ENCODE measurements at regions not wholly inside any gene's neighbourhood (a gene's known extent, or its start where the extent isn't known, plus 50 kb on each side); places are given as distances from the start of the nearest gene placed in this dataset.

DNA sequence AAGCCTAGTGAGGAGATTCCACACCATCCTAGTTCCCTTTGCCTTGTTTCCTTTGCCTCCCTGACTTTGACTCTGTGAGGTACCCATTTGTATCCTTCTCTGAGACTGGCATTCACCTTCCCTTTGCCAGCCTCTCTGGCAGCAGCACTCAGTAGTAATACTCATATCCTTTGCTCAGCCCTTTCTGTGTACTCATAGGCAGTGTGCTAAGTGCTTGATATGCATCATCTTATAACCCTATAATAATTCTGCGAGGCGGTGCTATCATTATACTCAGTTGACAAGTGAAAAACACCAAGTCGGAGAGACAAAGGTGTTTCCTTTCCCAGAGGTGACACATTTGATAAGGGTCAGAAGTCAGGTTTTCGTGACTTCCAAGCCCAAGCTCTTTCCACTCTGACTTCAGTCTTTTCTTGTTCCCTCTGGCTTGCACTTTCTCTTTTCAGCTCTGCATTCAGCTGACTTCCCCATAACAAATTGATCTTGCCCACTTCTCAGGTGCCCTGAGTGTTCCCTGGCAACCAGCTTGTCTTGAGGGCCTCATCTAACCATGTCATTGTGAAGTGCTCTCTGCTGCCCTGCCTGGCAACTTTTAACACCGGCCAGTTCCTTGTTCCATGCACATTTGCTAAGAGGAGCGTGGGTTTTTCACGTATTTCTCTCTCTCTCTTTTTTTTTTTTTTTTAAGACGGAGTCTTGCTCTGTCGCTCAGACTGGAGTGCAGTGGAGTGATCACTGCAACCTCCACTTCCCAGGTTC is 94.5 kb upstream of the UPP2 start:
- TF ChIP-seq, protein P1, sequence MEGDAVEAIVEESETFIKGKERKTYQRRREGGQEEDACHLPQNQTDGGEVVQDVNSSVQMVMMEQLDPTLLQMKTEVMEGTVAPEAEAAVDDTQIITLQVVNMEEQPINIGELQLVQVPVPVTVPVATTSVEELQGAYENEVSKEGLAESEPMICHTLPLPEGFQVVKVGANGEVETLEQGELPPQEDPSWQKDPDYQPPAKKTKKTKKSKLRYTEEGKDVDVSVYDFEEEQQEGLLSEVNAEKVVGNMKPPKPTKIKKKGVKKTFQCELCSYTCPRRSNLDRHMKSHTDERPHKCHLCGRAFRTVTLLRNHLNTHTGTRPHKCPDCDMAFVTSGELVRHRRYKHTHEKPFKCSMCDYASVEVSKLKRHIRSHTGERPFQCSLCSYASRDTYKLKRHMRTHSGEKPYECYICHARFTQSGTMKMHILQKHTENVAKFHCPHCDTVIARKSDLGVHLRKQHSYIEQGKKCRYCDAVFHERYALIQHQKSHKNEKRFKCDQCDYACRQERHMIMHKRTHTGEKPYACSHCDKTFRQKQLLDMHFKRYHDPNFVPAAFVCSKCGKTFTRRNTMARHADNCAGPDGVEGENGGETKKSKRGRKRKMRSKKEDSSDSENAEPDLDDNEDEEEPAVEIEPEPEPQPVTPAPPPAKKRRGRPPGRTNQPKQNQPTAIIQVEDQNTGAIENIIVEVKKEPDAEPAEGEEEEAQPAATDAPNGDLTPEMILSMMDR (IDR thresholded peaks at IDR 0.05; ENCODE audit: extremely low read depth, missing control alignments): no peak
- DNase-seq (ENCODE audit: low spot score): no peak

DNA sequence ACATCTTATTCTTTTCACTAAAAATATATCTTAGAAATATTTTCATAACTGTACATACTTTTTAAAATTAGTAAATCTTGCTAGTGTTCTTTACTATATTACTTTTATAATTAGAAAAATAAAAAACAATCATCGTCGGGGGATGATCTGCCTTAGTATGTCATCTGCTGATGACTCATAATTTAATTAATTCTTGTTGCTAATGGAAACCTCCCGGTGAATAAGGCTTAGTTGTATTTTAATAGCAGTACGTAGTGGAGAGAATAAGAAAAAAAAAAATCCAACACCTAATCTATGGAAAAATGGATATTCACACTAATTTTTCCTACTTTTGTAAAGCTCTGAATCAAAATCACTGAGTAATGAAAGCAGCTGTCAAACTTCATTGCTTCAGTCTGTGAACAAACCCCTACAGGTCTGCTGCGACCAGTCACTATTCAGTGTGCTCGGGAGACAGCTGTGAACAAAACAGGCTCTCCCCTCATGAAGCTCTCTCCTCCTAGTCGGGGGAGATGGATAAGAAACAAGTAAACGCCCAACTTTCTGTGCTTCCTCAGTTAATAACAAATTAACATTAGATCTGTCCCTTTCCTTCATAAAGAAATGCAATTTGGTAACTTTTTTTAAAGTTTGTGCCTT is 97.4 kb upstream of the UPP2 start:
- TF ChIP-seq, protein P1 (IDR thresholded peaks at IDR 0.05; ENCODE audit: extremely low read depth, missing control alignments): no peak
- DNase-seq (ENCODE audit: low spot score): no peak

DNA sequence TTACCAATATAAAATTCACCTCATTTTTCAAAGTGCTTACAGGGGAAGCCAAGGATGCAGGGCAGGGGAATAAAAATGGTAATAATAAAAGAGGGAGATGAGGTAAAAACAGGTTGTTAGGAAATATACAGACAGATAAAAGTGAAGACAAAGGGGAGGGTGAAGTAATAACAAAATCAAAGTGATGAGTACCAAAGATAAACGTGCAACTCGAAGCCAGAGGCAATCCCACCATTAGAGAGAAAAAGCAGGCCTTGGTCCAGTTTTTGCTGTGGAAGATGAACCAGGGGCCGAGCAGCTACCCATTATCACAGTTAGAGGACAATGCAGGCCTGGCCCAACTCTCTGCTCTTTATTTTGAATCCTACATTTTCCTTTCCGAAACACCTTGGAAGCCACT is 99.6 kb upstream of the UPP2 start:
- TF ChIP-seq, protein P1 (IDR thresholded peaks at IDR 0.05; ENCODE audit: extremely low read depth, missing control alignments): no peak

DNA sequence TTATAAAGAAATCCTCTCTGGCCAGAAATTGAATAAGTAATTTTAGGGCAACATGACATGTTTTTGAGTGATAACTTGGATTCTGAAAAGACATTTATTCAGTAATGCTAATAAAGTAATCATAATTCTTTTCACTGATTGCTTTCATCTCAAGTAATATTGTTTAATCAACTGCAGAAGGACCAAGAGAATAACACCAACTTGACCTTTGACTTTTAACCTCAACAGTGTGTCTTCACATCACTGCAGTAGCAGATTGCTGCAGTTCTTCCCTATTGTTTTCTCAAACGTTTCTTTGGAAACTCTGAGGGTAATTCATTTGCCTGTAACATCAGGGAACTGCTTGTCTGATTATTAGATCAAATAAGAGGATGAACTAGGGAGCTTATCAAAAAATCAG is 104.9 kb upstream of the UPP2 start:
- no peak for DNase-seq (ENCODE audit: low spot score)
- TF ChIP-seq, protein P1 (IDR thresholded peaks at IDR 0.05; ENCODE audit: extremely low read depth, missing control alignments): no peak

More for the DNA sequence above, 99.6 kb upstream of the UPP2 start:
- DNase-seq (ENCODE audit: low spot score): no peak

DNA sequence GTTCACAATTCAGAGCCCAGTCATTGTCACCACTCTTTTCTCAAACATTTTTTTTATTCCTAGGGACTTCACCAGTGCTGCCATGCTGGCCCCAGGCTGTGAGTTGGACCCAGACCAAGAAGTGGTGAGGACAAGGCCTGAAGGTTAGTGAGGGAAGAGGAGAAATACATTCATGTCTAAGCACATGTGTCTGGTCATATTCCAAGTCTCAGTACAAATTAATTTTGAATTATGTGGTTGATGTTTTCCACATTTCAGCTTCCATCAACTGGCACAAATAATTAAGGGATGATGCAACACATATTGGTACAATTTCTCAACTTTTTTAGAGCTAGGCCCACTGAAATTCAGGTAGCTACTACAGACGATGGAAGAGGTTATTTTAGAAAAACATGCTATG is 106.6 kb upstream of the UPP2 start:
- DNase-seq (ENCODE audit: low spot score): no peak
- TF ChIP-seq, protein P1 (IDR thresholded peaks at IDR 0.05; ENCODE audit: extremely low read depth, missing control alignments): no peak

DNA sequence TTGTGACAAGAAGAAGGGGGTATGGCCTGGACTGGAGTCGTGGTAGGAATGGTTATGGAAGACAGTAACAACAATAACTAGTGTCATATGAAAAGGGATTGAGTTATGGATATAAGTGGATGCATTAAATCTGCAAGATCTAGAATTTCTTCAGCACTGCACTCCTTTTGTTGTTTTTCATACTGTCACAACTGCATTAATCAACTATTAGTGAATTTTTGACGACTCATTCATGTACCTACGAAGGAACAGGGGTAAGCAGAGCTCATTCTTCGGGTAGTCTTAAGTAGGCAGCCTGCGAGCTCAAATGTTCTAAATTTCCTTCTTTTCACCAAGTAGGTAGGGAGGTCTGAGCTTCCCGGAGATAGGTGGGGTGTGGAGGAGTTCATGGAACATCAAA is 109.7 kb upstream of the UPP2 start:
- TF ChIP-seq, protein P1 (IDR thresholded peaks at IDR 0.05; ENCODE audit: extremely low read depth, missing control alignments): no peak
- DNase-seq (ENCODE audit: low spot score): no peak

DNA sequence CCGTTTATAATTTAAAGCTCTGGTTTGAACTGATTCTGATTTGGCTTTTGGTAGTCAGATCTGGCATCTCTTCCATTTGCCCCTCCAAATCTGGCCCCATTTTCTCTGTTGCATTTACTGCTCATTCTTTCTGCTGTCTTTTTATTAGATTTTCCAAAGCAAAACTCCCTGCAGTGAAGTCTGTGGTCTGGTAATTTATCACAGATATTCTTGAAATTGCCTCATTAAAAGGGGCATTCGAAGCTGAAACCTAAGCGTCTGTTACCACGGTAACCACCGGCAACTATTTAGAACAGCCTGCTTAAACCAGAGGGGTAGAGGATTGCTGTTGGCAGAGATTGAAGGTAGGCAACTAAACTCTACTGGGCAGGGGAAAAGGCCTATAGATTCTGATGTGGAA is 111.5 kb upstream of the UPP2 start:
- TF ChIP-seq, protein P1 (IDR thresholded peaks at IDR 0.05; ENCODE audit: extremely low read depth, missing control alignments): no peak
- no peak for DNase-seq (ENCODE audit: low spot score)
